ENCODE measurements at regions not wholly inside any gene's neighbourhood (a gene's known extent, or its start where the extent isn't known, plus 50 kb on each side); places are given as distances from the start of the nearest gene placed in this dataset.

GRCh38 chr6:124877468-124877867 lies 84.8 kb upstream of the RNF217 start:
- no peak for TF ChIP-seq CTCF (IDR thresholded peaks at IDR 0.05; ENCODE audit: poor library complexity, severe bottlenecking)
- TF ChIP-seq EP300 (conservative IDR thresholded peaks at IDR 0.05; ENCODE audit: poor library complexity, severe bottlenecking): no peak
- TF ChIP-seq REST (IDR thresholded peaks at IDR 0.05; ENCODE audit: borderline replicate concordance): no peak
- TF ChIP-seq TAF1 (IDR thresholded peaks at IDR 0.05; ENCODE audit: low read depth): no peak
- no peak for TF ChIP-seq RAD21 (conservative IDR thresholded peaks at IDR 0.05)
- TF ChIP-seq EZH2 (IDR thresholded peaks at IDR 0.05; ENCODE audit: borderline replicate concordance, insufficient read depth, low read length, poor library complexity, severe bottlenecking): no peak

Data from neural cell (in vitro differentiated cells).